CD4-positive, alpha-beta T cell (primary cell): ENCODE measurements at regions not wholly inside any gene's neighbourhood (a gene's known extent, or its start where the extent isn't known, plus 50 kb on each side); places are given as distances from the start of the nearest gene placed in this dataset.

Source experiments
- ATAC-seq: fragments of 200-7000 bp; cut with Tn5 transposase; one replicate; pipeline ENCODE4 v1.10.0; 2022; ENCODE audit warnings: mild to moderate bottlenecking; ENCODE audit not compliant: poor library complexity
- CTCF ChIA-PET: fragments of 350-600 bp; sonication (Branson Sonifier 250); formaldehyde crosslinking; loops from one replicate; lab custom pipeline; 2021; ENCODE audit warnings: antibody characterized with exemption, inconsistent platforms; lab: Charles Lee
- POLR2A ChIA-PET: fragments of 350-600 bp; sonication (Branson Sonifier 250); formaldehyde crosslinking; loops from one replicate; lab custom pipeline; 2021; ENCODE audit warnings: antibody characterized with exemption, inconsistent platforms; lab: Charles Lee
- DNase-seq, 14 experiments: peaks; one replicate each; pipeline ENCODE4 v3.0.0-alpha.2; 2013 to 2020; ENCODE audit warnings: mixed read lengths in 2 of 14
- H3K27ac ChIP-seq, 2 donors: one replicate each; pipeline versions ENCODE4 v1.5.1 to v1.7.0; 2013; ENCODE audit warnings: low read length in 2 of 2, low read depth in 1 of 2, mild to moderate bottlenecking in 1 of 2
- H3K27me3 ChIP-seq, 2 experiments: 1 replicate in 1 of 2; 2 replicates in 1 of 2; pipeline versions ENCODE4 v1.6.1 to v1.7.0; 2013; ENCODE audit warnings: low read length in 2 of 2, control low read depth in 1 of 2, mild to moderate bottlenecking in 1 of 2, moderate library complexity in 1 of 2; ENCODE audit not compliant: insufficient read depth in 2 of 2, control insufficient read depth in 1 of 2
- H3K36me3 ChIP-seq: one replicate; pipeline ENCODE4 v1.6.1; 2013; ENCODE audit warnings: low read length, control low read depth; ENCODE audit not compliant: insufficient read depth
- H3K4me1 ChIP-seq: one replicate; pipeline ENCODE4 v1.6.1; 2013; ENCODE audit warnings: low read length, control low read depth; ENCODE audit not compliant: insufficient read depth
- H3K4me3 ChIP-seq: one replicate; pipeline ENCODE4 v1.5.1; 2013; ENCODE audit warnings: mild to moderate bottlenecking, low read length, moderate library complexity
- H3K9me3 ChIP-seq, 2 experiments: 1 replicate in 1 of 2; 2 replicates in 1 of 2; pipeline versions ENCODE4 v1.6.1 to v1.7.0; 2013; ENCODE audit warnings: low read length in 2 of 2, mild to moderate bottlenecking in 2 of 2, control low read depth in 1 of 2, moderate library complexity in 1 of 2; ENCODE audit not compliant: control insufficient read depth in 1 of 2, insufficient read depth in 1 of 2
- H3K27ac Mint-ChIP-seq: one replicate; pipeline ENCODE4 v1.8.0; 2020; ENCODE audit warnings: mixed read lengths
- H3K27me3 Mint-ChIP-seq: one replicate; pipeline ENCODE4 v1.8.0; 2021; ENCODE audit warnings: mixed read lengths
- H3K36me3 Mint-ChIP-seq: one replicate; pipeline ENCODE4 v1.8.0; 2021; ENCODE audit warnings: low read depth, mixed read lengths
- H3K4me1 Mint-ChIP-seq: one replicate; pipeline ENCODE4 v1.8.0; 2021; ENCODE audit warnings: low read depth, mixed read lengths
- H3K4me3 Mint-ChIP-seq: one replicate; pipeline ENCODE4 v1.8.0; 2020; ENCODE audit warnings: mild to moderate bottlenecking, mixed read lengths
- H3K9me3 Mint-ChIP-seq: one replicate; pipeline ENCODE4 v1.8.0; 2020; ENCODE audit warnings: mixed read lengths
- intact Hi-C, 2 experiments: fragments of 100-400 bp; cut with DNase I in 1 of 2; cut with micrococcal nuclease in 1 of 2; formaldehyde crosslinking; loops; one replicate each; pipeline versions ENCODE4 v1.15.1 to v1.9.0; 2023 to 2025; cut with DNase I, micrococcal nuclease
- TF ChIP-seq, protein P1 (sequence below): fragments of 200-600 bp; IDR thresholded peaks from one replicate; pipeline ENCODE4 v1.8.0; 2022; ENCODE audit warnings: antibody characterized with exemption, mild to moderate bottlenecking

- H3K4me3 Mint-ChIP-seq, result no peak overlapping the region
- DNase-seq, result no peak
- peaks cover 0 to 21% of the 10 kb centered on the region in 2 experiments for H3K9me3 ChIP-seq
- H3K4me1 Mint-ChIP-seq, result no peaks in the 10 kb centered on the region
- intact Hi-C loops, result no loop called here
- H3K27ac Mint-ChIP-seq, result no peak overlapping the region
- no peaks in the 10 kb centered on the region for H3K27me3 ChIP-seq
- H3K4me3 ChIP-seq, result no peak overlapping the region
- no peaks in the 10 kb centered on the region for H3K27me3 Mint-ChIP-seq
- CTCF ChIA-PET, result no interaction called here
- no peaks in the 10 kb centered on the region for H3K36me3 Mint-ChIP-seq
- H3K27ac ChIP-seq, result no peak overlapping the region
- H3K4me1 ChIP-seq, result no peaks in the 10 kb centered on the region
- no peak for ATAC-seq
- H3K9me3 Mint-ChIP-seq, result no peaks in the 10 kb centered on the region
- no peaks in the 10 kb centered on the region for H3K36me3 ChIP-seq
- POLR2A ChIA-PET, result no interaction called here
- TF ChIP-seq, protein P1, sequence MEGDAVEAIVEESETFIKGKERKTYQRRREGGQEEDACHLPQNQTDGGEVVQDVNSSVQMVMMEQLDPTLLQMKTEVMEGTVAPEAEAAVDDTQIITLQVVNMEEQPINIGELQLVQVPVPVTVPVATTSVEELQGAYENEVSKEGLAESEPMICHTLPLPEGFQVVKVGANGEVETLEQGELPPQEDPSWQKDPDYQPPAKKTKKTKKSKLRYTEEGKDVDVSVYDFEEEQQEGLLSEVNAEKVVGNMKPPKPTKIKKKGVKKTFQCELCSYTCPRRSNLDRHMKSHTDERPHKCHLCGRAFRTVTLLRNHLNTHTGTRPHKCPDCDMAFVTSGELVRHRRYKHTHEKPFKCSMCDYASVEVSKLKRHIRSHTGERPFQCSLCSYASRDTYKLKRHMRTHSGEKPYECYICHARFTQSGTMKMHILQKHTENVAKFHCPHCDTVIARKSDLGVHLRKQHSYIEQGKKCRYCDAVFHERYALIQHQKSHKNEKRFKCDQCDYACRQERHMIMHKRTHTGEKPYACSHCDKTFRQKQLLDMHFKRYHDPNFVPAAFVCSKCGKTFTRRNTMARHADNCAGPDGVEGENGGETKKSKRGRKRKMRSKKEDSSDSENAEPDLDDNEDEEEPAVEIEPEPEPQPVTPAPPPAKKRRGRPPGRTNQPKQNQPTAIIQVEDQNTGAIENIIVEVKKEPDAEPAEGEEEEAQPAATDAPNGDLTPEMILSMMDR, result no peak
These were observed 58.3 kb upstream of the DOCK1 start for GRCh38 chr10:126846959-126847358.

DNA sequence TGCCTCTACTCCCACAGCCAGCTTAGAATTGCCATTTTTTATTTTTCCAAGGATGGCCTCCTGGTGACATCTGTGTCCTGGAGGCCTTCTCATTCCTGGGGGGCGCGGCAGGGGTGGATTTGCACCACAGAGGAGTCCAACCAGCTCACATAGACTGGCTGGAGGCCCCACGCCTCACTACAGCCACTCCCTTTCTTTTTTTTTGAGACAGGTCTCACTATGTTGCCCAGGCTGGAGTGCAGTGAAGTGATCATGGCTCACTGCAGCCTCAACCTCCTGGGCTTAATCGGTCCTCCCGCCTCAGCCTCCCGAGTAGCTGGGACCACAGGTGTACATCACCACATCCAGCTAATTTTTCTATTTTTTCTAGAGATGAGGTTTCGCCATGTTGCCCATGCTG lies 57.6 kb upstream of the DOCK1 start:
- peaks cover 0 to 21% of the 10 kb centered on the region in 2 experiments for H3K9me3 ChIP-seq
- ATAC-seq (no peak), DNase-seq (no peak)
- POLR2A ChIA-PET, result no interaction called here
- CTCF ChIA-PET, result no interaction called here
- no peak overlapping the region for H3K27ac ChIP-seq
- intact Hi-C loops, result no loop called here
- Mint-ChIP-seq H3K4me3 (no peak overlapping the region), H3K27ac (no peak overlapping the region), H3K9me3 (no peaks in the 10 kb centered on the region), H3K36me3 (no peaks in the 10 kb centered on the region), H3K4me1 (no peaks in the 10 kb centered on the region), H3K27me3 (no peaks in the 10 kb centered on the region)
- no peaks in the 10 kb centered on the region for H3K27me3 ChIP-seq
- TF ChIP-seq, protein P1, result no peak
- H3K4me1 ChIP-seq, result no peaks in the 10 kb centered on the region
- no peak overlapping the region for H3K4me3 ChIP-seq
- H3K36me3 ChIP-seq, result no peaks in the 10 kb centered on the region

DNA sequence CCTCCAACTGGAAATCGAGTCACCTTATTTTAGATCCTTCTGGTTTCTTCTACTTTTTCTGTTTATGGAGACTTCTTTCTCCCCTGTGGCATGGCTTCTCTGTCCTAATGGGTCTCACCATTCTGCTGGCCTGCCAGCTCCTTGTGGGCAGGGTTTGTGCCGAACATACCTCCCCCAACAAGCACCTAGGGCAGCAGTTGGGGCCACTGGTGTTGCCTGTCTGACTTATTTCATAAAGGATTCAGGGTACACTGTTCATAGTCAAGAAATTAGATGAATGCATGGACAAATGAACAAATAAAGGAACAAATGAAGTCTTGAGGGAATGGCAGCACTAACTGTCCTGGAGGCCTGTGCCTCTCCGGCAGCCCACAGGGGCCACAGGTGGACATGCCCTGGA lies 55.6 kb upstream of the DOCK1 start:
- DNase-seq, result no peak
- no peaks in the 10 kb centered on the region for H3K36me3 ChIP-seq
- no peak overlapping the region for H3K4me3 Mint-ChIP-seq
- ChIA-PET POLR2A (no interaction called here), CTCF (no interaction called here)
- H3K27ac Mint-ChIP-seq, result no peak overlapping the region
- H3K9me3 Mint-ChIP-seq, result no peaks in the 10 kb centered on the region
- H3K27ac ChIP-seq, result no peak overlapping the region
- no peaks in the 10 kb centered on the region for H3K36me3 Mint-ChIP-seq
- intact Hi-C loops, result no loop called here
- no peak overlapping the region for H3K4me3 ChIP-seq
- no peaks in the 10 kb centered on the region for H3K27me3 ChIP-seq
- H3K27me3 Mint-ChIP-seq, result no peaks in the 10 kb centered on the region
- H3K9me3 ChIP-seq, result peaks cover 0 to 14% of the 10 kb centered on the region in 2 experiments
- ATAC-seq, result no peak
- TF ChIP-seq, protein P1, result no peak
- H3K4me1 ChIP-seq, result no peaks in the 10 kb centered on the region
- no peaks in the 10 kb centered on the region for H3K4me1 Mint-ChIP-seq
